Ovary (tissue), 3 donors: ENCODE measurements at regions not wholly inside any gene's neighbourhood (a gene's known extent, or its start where the extent isn't known, plus 50 kb on each side); places are given as distances from the start of the nearest gene placed in this dataset.

Experiments used
- EP300 ChIP-seq: sonication (generic); formaldehyde crosslinking; IDR thresholded peaks from one replicate; pipeline ENCODE4 v1.6.1; 2017; ENCODE audit warnings: antibody characterized with exemption
- POLR2A ChIP-seq: fragments of 450-650 bp; IDR thresholded peaks from one replicate; pipeline ENCODE4 v1.6.1; 2017; ENCODE audit warnings: antibody characterized with exemption, mild to moderate bottlenecking, moderate library complexity
- TF ChIP-seq, protein P1 (sequence below), 3 donors: fragments of 450-650 bp in 2 of 3; fragments of 200-600 bp in 1 of 3; IDR thresholded peaks; one replicate each; pipeline versions ENCODE4 v1.5.1 to v1.8.0; 2016 to 2022; ENCODE audit warnings: antibody characterized with exemption in 3 of 3, mild to moderate bottlenecking in 1 of 3
- donor health status: DM: no; HTN: no; CAD: no.

DNA sequence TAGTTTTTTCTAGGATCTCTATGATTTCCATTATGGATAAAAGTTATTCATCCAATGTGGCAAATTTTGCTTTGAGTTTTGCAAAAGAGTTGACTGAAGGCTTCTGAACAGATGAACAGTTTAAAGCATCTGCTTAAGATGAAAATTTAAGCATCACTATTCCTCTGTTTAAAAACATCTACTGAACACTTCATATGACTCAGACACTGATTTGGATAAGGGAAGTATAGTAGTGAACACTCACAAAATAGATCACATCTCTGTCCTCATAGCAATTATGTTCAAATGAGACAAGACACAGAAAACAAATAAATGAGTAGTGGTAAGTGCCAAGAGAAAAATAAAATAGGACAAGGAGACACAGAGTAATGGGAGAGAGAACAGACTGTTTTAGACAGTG is 157.3 kb downstream of the MBL2 start:
- TF ChIP-seq POLR2A (no peak), EP300 (no peak)
- TF ChIP-seq, protein P1, sequence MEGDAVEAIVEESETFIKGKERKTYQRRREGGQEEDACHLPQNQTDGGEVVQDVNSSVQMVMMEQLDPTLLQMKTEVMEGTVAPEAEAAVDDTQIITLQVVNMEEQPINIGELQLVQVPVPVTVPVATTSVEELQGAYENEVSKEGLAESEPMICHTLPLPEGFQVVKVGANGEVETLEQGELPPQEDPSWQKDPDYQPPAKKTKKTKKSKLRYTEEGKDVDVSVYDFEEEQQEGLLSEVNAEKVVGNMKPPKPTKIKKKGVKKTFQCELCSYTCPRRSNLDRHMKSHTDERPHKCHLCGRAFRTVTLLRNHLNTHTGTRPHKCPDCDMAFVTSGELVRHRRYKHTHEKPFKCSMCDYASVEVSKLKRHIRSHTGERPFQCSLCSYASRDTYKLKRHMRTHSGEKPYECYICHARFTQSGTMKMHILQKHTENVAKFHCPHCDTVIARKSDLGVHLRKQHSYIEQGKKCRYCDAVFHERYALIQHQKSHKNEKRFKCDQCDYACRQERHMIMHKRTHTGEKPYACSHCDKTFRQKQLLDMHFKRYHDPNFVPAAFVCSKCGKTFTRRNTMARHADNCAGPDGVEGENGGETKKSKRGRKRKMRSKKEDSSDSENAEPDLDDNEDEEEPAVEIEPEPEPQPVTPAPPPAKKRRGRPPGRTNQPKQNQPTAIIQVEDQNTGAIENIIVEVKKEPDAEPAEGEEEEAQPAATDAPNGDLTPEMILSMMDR (IDR thresholded peaks at IDR 0.05): no peak
